Sigmoid colon (tissue), 6 donors: ENCODE measurements at regions not wholly inside any gene's neighbourhood (a gene's known extent, or its start where the extent isn't known, plus 50 kb on each side); places are given as distances from the start of the nearest gene placed in this dataset.
"Not testable (repeated sequence)": the region's sequence is repeated elsewhere in the genome, so short reads cannot be mapped to it uniquely, and the experiment has no call there.

Source experiments
- DNase-seq: peaks from one replicate; pipeline ENCODE4 v3.0.0-alpha.2; 2019
- H3K27ac ChIP-seq, 4 donors: fragments of 200-600 bp; sonication (generic); one replicate each; pipeline ENCODE4 v1.5.1; 2016 to 2019; ENCODE audit warnings: mild to moderate bottlenecking in 1 of 4
- H3K27me3 ChIP-seq, 3 donors: fragments of 200-600 bp; sonication (generic); one replicate each; pipeline ENCODE4 v1.5.1; 2019; ENCODE audit warnings: mild to moderate bottlenecking in 1 of 3
- H3K36me3 ChIP-seq, 4 donors: fragments of 200-600 bp; sonication (generic); one replicate each; pipeline ENCODE4 v1.5.1; 2016 to 2019
- H3K4me1 ChIP-seq, 4 donors: fragments of 200-600 bp; sonication (generic); one replicate each; pipeline ENCODE4 v1.5.1; 2017 to 2019
- H3K4me3 ChIP-seq, 4 donors: fragments of 200-600 bp; sonication (generic); one replicate each; pipeline ENCODE4 v1.5.1; 2017 to 2019; ENCODE audit warnings: mild to moderate bottlenecking in 2 of 4, moderate library complexity in 1 of 4
- H3K9me3 ChIP-seq, 4 donors: fragments of 200-600 bp in 3 of 4; sonication (generic) in 3 of 4; one replicate each; pipeline versions ENCODE4 v1.5.1 to v1.6.1; 2013 to 2019
- CTCF ChIP-seq, 4 experiments: fragments of 450-650 bp in 3 of 4; fragments of 200-600 bp in 1 of 4; IDR thresholded peaks; one replicate each; pipeline ENCODE4 v1.5.1; 2016 to 2019; ENCODE audit warnings: antibody characterized with exemption in 4 of 4, mild to moderate bottlenecking in 3 of 4, moderate library complexity in 2 of 4
- EP300 ChIP-seq, 4 donors: sonication (generic); formaldehyde crosslinking; IDR thresholded peaks; one replicate each; pipeline ENCODE4 v1.6.1; 2017; ENCODE audit warnings: antibody characterized with exemption in 4 of 4
- POLR2A ChIP-seq, 2 donors: fragments of 450-650 bp; IDR thresholded peaks; one replicate each; pipeline ENCODE4 v1.6.1; 2016; ENCODE audit warnings: antibody characterized with exemption in 2 of 2, mild to moderate bottlenecking in 2 of 2, moderate library complexity in 2 of 2
- POLR2AphosphoS5 ChIP-seq, 4 donors: sonication (generic); formaldehyde crosslinking; IDR thresholded peaks; one replicate each; pipeline ENCODE4 v1.6.1; 2017; ENCODE audit warnings: antibody characterized with exemption in 4 of 4
- WGBS, 2 donors: extraction: QIAGEN DNeasy Blood & Tissue Kit; methylation state at CpG; one replicate each; pipeline ENCODE4 v1.1.7; 2013; 5-methylcytosine and 5-hydroxymethylcytosine counted together
- intact Hi-C: fragments of 100-400 bp; cut with DNase I; formaldehyde crosslinking; loops from one replicate; pipeline ENCODE4 v1.15.1; 2023
- donor health status: healthy with polysubstance abuse.
- donor health status: healthy.

- WGBS, 2 donors: 82 to 90% methylated on average over 7 of the region's 7 CpGs
- H3K36me3 ChIP-seq: no peaks in the 10 kb centered on the region
- no peaks in the 10 kb centered on the region for H3K9me3 ChIP-seq
- H3K4me1 ChIP-seq: peaks cover 0 to 11% (median 6%) of the 10 kb centered on the region in 4 donors
- intact Hi-C loops: no loop called here
- TF ChIP-seq EP300 (IDR thresholded peaks at IDR 0.05): no peak
- TF ChIP-seq POLR2AphosphoS5 (IDR thresholded peaks at IDR 0.05): no peak
- no peak for TF ChIP-seq CTCF (IDR thresholded peaks at IDR 0.05)
- TF ChIP-seq POLR2A (IDR thresholded peaks at IDR 0.05): no peak
- no peak overlapping the region for H3K4me3 ChIP-seq
- DNase-seq: no peak
- H3K27me3 ChIP-seq: no peaks in the 10 kb centered on the region
- no peak overlapping the region for H3K27ac ChIP-seq
Observed at GRCh38 chr12:11497438-11497837, 102.1 kb upstream of the PRB2 start.

GRCh38 chr12:11497995-11498394, 102.6 kb upstream of the PRB2 start:
- H3K27me3 ChIP-seq: no peaks in the 10 kb centered on the region
- no peaks in the 10 kb centered on the region for H3K36me3 ChIP-seq
- intact Hi-C loops: no loop called here
- no peak overlapping the region for H3K27ac ChIP-seq
- no peak for DNase-seq
- no peak for TF ChIP-seq EP300 (IDR thresholded peaks at IDR 0.05)
- TF ChIP-seq CTCF (IDR thresholded peaks at IDR 0.05): no peak
- TF ChIP-seq POLR2A (IDR thresholded peaks at IDR 0.05): no peak
- TF ChIP-seq POLR2AphosphoS5 (IDR thresholded peaks at IDR 0.05): no peak
- peaks cover 0 to 11% (median 6%) of the 10 kb centered on the region in 4 donors for H3K4me1 ChIP-seq
- H3K9me3 ChIP-seq: no peaks in the 10 kb centered on the region
- no peak overlapping the region for H3K4me3 ChIP-seq
- WGBS, 2 donors: 70 to 74% methylated on average over 4 of the region's 4 CpGs

- DNase-seq, H3K36me3 ChIP-seq, intact Hi-C loops, H3K27ac ChIP-seq, H3K9me3 ChIP-seq, H3K4me3 ChIP-seq, H3K27me3 ChIP-seq: not testable (repeated sequence)
- 47 to 54% methylated on average over 3 of the region's 3 CpGs for WGBS, 2 donors
- H3K4me1 ChIP-seq: peaks cover 0 to 11% (median 6%) of the 10 kb centered on the region in 4 donors
Observed at GRCh38 chr12:11498574-11498973, 103.2 kb upstream of the PRB2 start.

GRCh38 chr12:11499806-11500187, 104.4 kb upstream of the PRB2 start:
- TF ChIP-seq POLR2AphosphoS5 (IDR thresholded peaks at IDR 0.05) (no peak), POLR2A (IDR thresholded peaks at IDR 0.05) (no peak), CTCF (IDR thresholded peaks at IDR 0.05) (no peak), EP300 (IDR thresholded peaks at IDR 0.05) (no peak)
- no peak overlapping the region for H3K4me3 ChIP-seq
- intact Hi-C loops: no loop called here
- H3K27me3 ChIP-seq: peaks cover 0 to 5% (median 0%) of the 10 kb centered on the region in 3 donors
- no peak overlapping the region for H3K27ac ChIP-seq
- peaks cover 0 to 11% (median 6%) of the 10 kb centered on the region in 4 donors for H3K4me1 ChIP-seq
- no peak for DNase-seq
- no peaks in the 10 kb centered on the region for H3K36me3 ChIP-seq
- H3K9me3 ChIP-seq: no peaks in the 10 kb centered on the region
- 78 to 79% methylated on average over 11 of the region's 11 CpGs for WGBS, 2 donors

- H3K27ac ChIP-seq: no peak overlapping the region
- intact Hi-C loops: no loop called here
- no peaks in the 10 kb centered on the region for H3K9me3 ChIP-seq
- no peaks in the 10 kb centered on the region for H3K36me3 ChIP-seq
- DNase-seq: peak; percentile 86
- 7 to 17% methylated on average over 62 of the region's 62 CpGs for WGBS, 2 donors
- H3K27me3 ChIP-seq: peaks cover 0 to 5% (median 0%) of the 10 kb centered on the region in 3 donors
- peaks cover 0 to 11% (median 6%) of the 10 kb centered on the region in 4 donors for H3K4me1 ChIP-seq
- H3K4me3 ChIP-seq: no peak overlapping the region
- TF ChIP-seq POLR2AphosphoS5 (IDR thresholded peaks at IDR 0.05) (peak in 3 of 4 donors; percentile 40 to 66 (median 51)), POLR2A (IDR thresholded peaks at IDR 0.05) (no peak)
Observed at GRCh38 chr12:11500188-11500860, 105.0 kb upstream of the PRB2 start.

- Histone ChIP-seq H3K4me3 (no peak overlapping the region), H3K9me3 (no peaks in the 10 kb centered on the region), H3K36me3 (no peaks in the 10 kb centered on the region), H3K27me3 (peaks cover 0 to 5% (median 0%) of the 10 kb centered on the region in 3 donors), H3K4me1 (peaks cover 0 to 11% (median 6%) of the 10 kb centered on the region in 4 donors), H3K27ac (no peak overlapping the region)
- TF ChIP-seq POLR2AphosphoS5 (IDR thresholded peaks at IDR 0.05): no peak
- no peak for TF ChIP-seq CTCF (IDR thresholded peaks at IDR 0.05)
- TF ChIP-seq EP300 (IDR thresholded peaks at IDR 0.05): no peak
- no peak for TF ChIP-seq POLR2A (IDR thresholded peaks at IDR 0.05)
- 23 to 27% methylated on average over 14 of the region's 14 CpGs for WGBS, 2 donors
- intact Hi-C loops: no loop called here
- no peak for DNase-seq
Observed at GRCh38 chr12:11500861-11501230, 105.5 kb upstream of the PRB2 start.
